ENCODE measurements at regions not wholly inside any gene's neighbourhood (a gene's known extent, or its start where the extent isn't known, plus 50 kb on each side); places are given as distances from the start of the nearest gene placed in this dataset.

GRCh38 chr10:2399482-2399881 is 662.2 kb upstream of the ADARB2 start:
- H3K27ac ChIP-seq: no peak overlapping the region
- ATAC-seq (no peak), DNase-seq (no peak)
- no peaks in the 10 kb centered on the region for H3K36me3 ChIP-seq
- H3K27me3 ChIP-seq: peaks cover 0 to 3% of the 10 kb centered on the region in 2 donors
- H3K4me1 ChIP-seq: no peaks in the 10 kb centered on the region
- TF ChIP-seq CTCF (IDR thresholded peaks at IDR 0.05): no peak
- H3K9me3 ChIP-seq: peaks cover 0 to 2% of the 10 kb centered on the region in 2 donors
- intact Hi-C loops (cut with DNase I): no loop called here
- H3K4me3 ChIP-seq: no peak overlapping the region

GRCh38 chr10:2392145-2392812 is 655.0 kb upstream of the ADARB2 start:
- H3K36me3 ChIP-seq: no peaks in the 10 kb centered on the region
- no peak for TF ChIP-seq CTCF (IDR thresholded peaks at IDR 0.05)
- H3K27ac ChIP-seq: no peak overlapping the region
- H3K27me3 ChIP-seq: no peaks in the 10 kb centered on the region
- no peaks in the 10 kb centered on the region for H3K4me1 ChIP-seq
- H3K4me3 ChIP-seq: no peak overlapping the region
- intact Hi-C loops (cut with DNase I): no loop called here
- no peaks in the 10 kb centered on the region for H3K9me3 ChIP-seq
- DNase-seq (no peak), ATAC-seq (no peak)

- Histone ChIP-seq H3K27me3 (no peaks in the 10 kb centered on the region), H3K4me1 (no peaks in the 10 kb centered on the region), H3K36me3 (no peaks in the 10 kb centered on the region), H3K27ac (no peak overlapping the region), H3K9me3 (peaks cover 0 to 6% of the 10 kb centered on the region in 2 donors), H3K4me3 (no peak overlapping the region)
- intact Hi-C loops (cut with DNase I): no loop called here
- no peak for TF ChIP-seq CTCF (IDR thresholded peaks at IDR 0.05)
- DNase-seq (no peak), ATAC-seq (no peak)
These were observed 650.3 kb upstream of the ADARB2 start for GRCh38 chr10:2387672-2388071.

- Histone ChIP-seq H3K4me3 (no peak overlapping the region), H3K36me3 (no peaks in the 10 kb centered on the region), H3K27me3 (no peaks in the 10 kb centered on the region), H3K4me1 (no peaks in the 10 kb centered on the region), H3K9me3 (peaks cover 0 to 6% of the 10 kb centered on the region in 2 donors), H3K27ac (no peak overlapping the region)
- ATAC-seq (no peak), DNase-seq (no peak)
- TF ChIP-seq CTCF (IDR thresholded peaks at IDR 0.05): no peak
- intact Hi-C loops (cut with DNase I): no loop called here
These were observed 649.9 kb upstream of the ADARB2 start for GRCh38 chr10:2387261-2387660.

- Histone ChIP-seq H3K4me3 (no peak overlapping the region), H3K36me3 (no peaks in the 10 kb centered on the region), H3K4me1 (no peaks in the 10 kb centered on the region), H3K27me3 (no peaks in the 10 kb centered on the region), H3K9me3 (peaks cover 0 to 6% of the 10 kb centered on the region in 2 donors), H3K27ac (no peak overlapping the region)
- intact Hi-C loops (cut with DNase I): no loop called here
- DNase-seq (no peak), ATAC-seq (no peak)
- TF ChIP-seq CTCF (IDR thresholded peaks at IDR 0.05): no peak
These were observed 642.9 kb upstream of the ADARB2 start for GRCh38 chr10:2380218-2380617.
